GM21825 (cell line): ENCODE measurements at regions not wholly inside any gene's neighbourhood (a gene's known extent, or its start where the extent isn't known, plus 50 kb on each side); places are given as distances from the start of the nearest gene placed in this dataset.
"Not testable (repeated sequence)": the region's sequence is repeated elsewhere in the genome, so short reads cannot be mapped to it uniquely, and the experiment has no call there.

Source experiments
- ATAC-seq: cut with Tn5 transposase; IDR thresholded peaks from one replicate; pipeline ENCODE4 v1.9.1; 2021; ENCODE audit warnings: mild to moderate bottlenecking, moderate library complexity; ENCODE audit not compliant: unreplicated experiment

DNA sequence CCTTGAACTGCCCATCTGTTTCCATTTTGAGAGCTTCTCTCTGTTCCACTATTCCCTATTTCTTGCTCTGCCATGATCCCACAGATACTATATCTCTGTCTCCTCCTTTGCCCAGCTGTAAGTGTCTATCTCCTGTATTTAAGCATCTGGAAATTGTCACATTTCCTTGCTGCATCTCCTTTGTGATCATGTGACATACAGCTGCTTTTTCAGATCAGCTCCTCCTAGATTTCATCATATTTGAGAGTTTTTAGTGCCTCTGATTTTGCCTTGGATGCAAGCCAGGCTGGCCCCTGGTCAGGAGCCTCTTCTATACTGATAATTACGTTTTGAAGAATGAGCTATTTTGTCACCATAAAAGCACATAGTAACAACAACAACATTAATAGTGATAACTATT, 131.7 kb upstream of the TNP1 start:
- ATAC-seq: no peak

DNA sequence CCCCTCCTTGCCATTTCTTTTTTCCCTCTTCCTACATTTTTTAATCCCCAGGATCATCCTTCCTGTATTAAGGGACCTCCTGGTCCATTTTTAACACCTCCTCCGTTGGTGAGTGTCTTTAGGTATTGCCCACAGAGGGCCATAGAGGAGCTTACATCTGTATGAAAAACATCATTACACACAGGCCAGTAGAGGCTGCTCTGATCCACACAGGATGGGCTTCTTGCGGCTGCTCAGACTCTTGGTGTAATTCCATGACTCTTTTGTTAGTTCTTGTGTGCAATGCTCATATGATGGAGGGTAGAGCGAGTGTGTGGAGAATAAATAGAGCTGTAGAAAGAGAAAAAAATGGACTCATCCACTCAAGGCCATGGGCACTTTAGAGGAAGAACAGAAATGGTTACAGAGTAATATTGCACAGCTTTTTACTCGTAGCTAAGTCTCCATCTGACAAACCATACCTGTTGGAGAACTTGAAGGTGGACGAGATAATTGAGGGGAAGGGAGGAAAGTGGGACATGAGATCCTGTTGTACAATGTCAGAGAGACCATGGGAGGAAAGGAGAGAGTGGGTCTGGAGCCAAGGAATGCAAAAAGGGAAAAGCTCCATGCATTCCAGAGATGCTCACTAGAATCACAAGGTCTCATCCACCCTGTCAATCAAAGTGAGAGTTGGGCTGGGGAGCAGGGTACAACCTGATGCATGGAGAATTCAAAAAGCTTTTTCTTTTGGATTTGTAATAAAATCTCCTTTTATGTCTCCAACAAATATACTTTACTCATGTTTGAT, 129.7 kb upstream of the TNP1 start:
- ATAC-seq: no peak

- no peak for ATAC-seq
Observed at GRCh38 chr2:216987252-216987821, 127.5 kb upstream of the TNP1 start.

GRCh38 chr2:216985658-216986141, 125.8 kb upstream of the TNP1 start:
- no peak for ATAC-seq

DNA sequence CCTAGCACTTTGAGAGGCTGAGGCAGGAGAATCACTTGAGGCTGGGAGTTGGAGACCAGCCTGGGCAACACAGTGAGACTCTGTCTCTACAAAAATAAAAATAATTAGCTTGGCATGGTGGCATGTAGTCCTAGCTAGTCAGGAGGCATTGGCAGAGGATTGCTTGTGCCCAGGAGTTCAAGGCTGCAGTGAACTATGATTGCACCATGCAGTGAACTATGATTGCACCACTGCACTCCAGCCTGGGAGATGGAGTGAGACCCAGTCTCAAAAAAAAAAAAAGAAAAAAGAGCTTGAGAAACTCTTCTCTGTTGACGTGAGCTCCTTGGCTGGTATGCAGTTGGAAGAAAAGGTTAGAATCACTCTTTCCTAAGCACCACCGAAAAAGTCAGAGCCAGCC, 125.1 kb upstream of the TNP1 start:
- ATAC-seq: no peak

- ATAC-seq: not testable (repeated sequence)
Observed at GRCh38 chr2:216981951-216982350, 122.1 kb upstream of the TNP1 start.

- ATAC-seq: not testable (repeated sequence)
Observed at GRCh38 chr2:216980510-216980909, 120.6 kb upstream of the TNP1 start.

DNA sequence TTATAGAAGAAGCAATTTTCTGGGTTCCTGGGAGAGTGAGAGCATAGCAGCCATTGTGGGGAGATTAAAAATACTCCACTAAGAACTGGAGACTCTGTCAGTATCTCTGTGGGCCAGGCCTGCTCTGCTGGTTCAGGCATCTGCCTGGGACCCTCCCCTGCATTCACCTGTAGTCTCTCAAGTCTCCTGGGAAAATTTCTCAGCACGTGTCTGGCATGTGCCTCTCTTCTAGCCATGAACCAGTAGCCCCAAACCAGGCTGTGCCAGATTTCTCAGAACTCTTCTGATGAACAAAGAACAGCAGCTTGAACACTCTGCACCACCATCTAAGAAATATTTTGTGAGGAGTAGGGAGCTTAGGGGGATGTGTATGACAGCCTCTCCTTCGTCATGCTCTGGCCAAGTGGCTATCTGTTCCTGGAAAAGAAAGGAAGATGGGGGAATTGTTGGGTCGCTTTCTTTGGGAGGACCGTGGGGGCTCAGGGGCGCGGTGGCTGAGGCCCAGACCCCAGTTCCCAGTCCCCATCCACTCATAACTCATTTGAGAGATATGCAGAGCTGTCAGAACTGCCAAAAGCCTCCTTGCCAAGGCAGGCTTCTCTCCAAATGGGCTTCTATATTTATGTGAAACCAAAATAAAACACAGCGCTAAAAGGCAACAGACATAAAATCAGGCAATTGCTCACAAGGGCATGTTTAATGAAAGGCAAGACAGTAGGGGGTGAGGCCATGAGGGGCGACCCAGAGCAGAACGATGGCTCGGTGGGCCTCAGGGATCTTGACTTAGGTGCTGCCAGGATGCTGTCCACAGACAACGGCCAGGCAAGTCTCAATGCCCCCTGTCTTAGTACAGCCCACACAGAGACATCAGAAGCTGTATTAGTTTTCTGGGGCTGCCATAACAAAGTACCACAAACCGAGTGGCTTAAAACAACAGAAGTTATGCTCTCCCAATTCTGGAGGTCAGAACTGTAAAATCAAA, 114.7 kb upstream of the TNP1 start:
- no peak for ATAC-seq

DNA sequence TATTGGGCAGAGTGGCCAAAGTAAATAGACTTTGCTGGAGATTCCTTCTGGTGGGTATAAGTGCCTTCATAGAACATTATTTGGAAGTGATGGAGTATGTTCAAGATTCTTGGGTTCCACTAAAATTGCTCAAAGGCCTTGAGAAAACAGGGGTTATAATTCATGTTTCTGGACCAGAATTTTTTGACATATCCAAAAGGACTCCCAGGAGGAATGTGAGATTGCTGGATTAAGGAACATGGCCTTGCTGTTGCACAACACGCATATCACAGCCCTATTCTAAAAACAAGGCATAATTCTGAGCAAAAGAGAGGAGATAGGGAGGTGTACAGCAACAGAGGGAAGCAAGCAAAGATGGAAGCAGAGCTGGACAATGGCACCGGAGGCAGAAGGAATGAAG, 111.7 kb upstream of the TNP1 start:
- no peak for ATAC-seq

DNA sequence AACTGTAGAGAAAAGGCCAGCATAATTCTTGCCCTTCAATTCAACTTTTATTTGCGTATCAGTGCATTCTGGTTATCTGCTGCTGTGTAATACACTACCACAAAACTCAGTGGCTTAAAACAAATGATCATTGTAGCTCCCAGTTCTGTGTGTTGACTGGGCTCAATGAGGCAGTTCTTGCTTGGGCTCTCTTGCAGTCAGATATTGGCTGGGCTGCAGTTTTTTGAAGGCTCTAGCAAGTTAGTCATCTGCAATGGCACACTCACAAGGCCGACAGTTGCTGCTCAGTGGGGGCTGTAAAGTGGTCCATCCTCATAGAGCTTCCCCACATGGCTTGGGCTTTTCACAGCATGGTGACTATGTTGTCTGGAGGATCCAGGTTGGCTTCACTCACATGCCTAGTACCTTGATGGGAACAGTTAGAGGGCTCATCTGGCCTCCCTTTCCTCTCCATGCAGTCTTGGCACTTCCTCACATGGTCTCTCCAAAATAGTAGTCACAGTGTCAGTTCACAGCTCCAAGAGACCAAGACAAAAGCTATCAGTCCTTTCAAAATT, 110.6 kb upstream of the TNP1 start:
- ATAC-seq: no peak

DNA sequence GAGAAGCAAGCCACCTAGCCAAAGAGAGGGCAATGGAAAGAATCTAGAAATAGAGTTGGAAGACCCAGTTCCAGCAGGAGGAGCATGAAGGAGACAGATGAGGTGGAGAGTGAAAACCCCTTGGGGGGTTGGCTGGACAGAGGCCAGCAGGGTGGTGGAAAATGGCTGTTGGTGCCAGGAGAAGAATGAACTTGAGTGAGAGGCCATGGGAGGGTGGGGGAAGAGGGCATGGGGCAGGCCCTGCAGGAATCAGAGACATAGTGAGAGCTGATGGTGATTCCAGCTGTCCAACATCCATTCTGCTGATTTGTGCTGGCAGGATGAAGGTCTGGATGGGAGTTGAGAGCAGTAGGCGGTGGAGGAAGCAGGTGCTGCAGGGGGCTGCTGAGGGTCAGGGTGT, 108.0 kb upstream of the TNP1 start:
- ATAC-seq: no peak

- no peak for ATAC-seq
Observed at GRCh38 chr2:216960671-216961268, 100.9 kb upstream of the TNP1 start.

- ATAC-seq: no peak
Observed at GRCh38 chr2:216959433-216959832, 99.6 kb upstream of the TNP1 start.

- ATAC-seq: no peak
Observed at GRCh38 chr2:216956820-216957493, 97.1 kb upstream of the TNP1 start.

GRCh38 chr2:216951171-216951570, 91.3 kb upstream of the TNP1 start:
- no peak for ATAC-seq

- ATAC-seq: no peak
Observed at GRCh38 chr2:216950547-216950946, 90.7 kb upstream of the TNP1 start.

GRCh38 chr2:216949700-216950413, 90.0 kb upstream of the TNP1 start:
- ATAC-seq: no peak

DNA sequence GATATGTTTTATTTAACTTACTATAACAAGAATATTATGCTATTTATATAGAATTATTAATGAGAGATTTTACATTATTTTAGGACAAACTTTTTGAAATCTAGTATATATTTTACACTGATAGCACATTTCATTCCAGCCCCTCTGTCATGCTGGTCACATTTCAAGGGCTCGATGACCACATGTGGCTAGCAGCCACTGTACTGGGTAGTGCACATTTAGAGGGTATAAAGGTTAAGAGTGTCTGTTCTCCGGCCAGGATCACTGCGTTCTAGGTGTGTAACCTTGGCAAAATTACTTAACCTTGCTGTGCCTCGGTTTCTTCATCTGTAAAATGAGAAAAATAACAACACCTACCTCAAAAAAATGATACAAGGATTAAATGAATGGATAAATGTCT, 87.2 kb upstream of the TNP1 start:
- ATAC-seq: no peak

GRCh38 chr2:216944733-216945132, 84.9 kb upstream of the TNP1 start:
- ATAC-seq: no peak

GRCh38 chr2:216943109-216943508, 83.2 kb upstream of the TNP1 start:
- no peak for ATAC-seq
